ENCODE measurements at regions not wholly inside any gene's neighbourhood (a gene's known extent, or its start where the extent isn't known, plus 50 kb on each side); places are given as distances from the start of the nearest gene placed in this dataset.

GRCh38 chr10:4733843-4734224, 92.2 kb upstream of the AKR1E2 start:
- Mint-ChIP-seq H3K4me3 (ENCODE audit: unreplicated experiment) (no peak overlapping the region), H3K9me3 (ENCODE audit: unreplicated experiment) (no peaks in the 10 kb centered on the region), H3K27me3 (ENCODE audit: unreplicated experiment) (no peaks in the 10 kb centered on the region), H3K4me1 (ENCODE audit: unreplicated experiment) (peaks cover 14% of the 10 kb centered on the region), H3K27ac (ENCODE audit: unreplicated experiment) (no peak overlapping the region), H3K36me3 (ENCODE audit: unreplicated experiment) (no peaks in the 10 kb centered on the region)
- TF ChIP-seq CTCF (IDR thresholded peaks at IDR 0.05) = no peak
- no peak for DNase-seq (ENCODE audit: extremely low spot score, unreplicated experiment)

GRCh38 chr10:4733150-4733842, 92.7 kb upstream of the AKR1E2 start:
- TF ChIP-seq CTCF (IDR thresholded peaks at IDR 0.05) = no peak
- no peak for DNase-seq (ENCODE audit: extremely low spot score, unreplicated experiment)
- H3K9me3 Mint-ChIP-seq (ENCODE audit: unreplicated experiment) = no peaks in the 10 kb centered on the region
- H3K4me3 Mint-ChIP-seq (ENCODE audit: unreplicated experiment) = no peak overlapping the region
- no peaks in the 10 kb centered on the region for H3K36me3 Mint-ChIP-seq (ENCODE audit: unreplicated experiment)
- H3K27ac Mint-ChIP-seq (ENCODE audit: unreplicated experiment) = no peak overlapping the region
- H3K4me1 Mint-ChIP-seq (ENCODE audit: unreplicated experiment) = peaks cover 15% of the 10 kb centered on the region
- no peaks in the 10 kb centered on the region for H3K27me3 Mint-ChIP-seq (ENCODE audit: unreplicated experiment)

GRCh38 chr10:4730998-4731397, 95.0 kb upstream of the AKR1E2 start:
- Mint-ChIP-seq H3K27ac (ENCODE audit: unreplicated experiment) (no peak overlapping the region), H3K4me1 (ENCODE audit: unreplicated experiment) (peaks cover 17% of the 10 kb centered on the region), H3K4me3 (ENCODE audit: unreplicated experiment) (no peak overlapping the region), H3K36me3 (ENCODE audit: unreplicated experiment) (no peaks in the 10 kb centered on the region), H3K9me3 (ENCODE audit: unreplicated experiment) (no peaks in the 10 kb centered on the region), H3K27me3 (ENCODE audit: unreplicated experiment) (no peaks in the 10 kb centered on the region)
- TF ChIP-seq CTCF (IDR thresholded peaks at IDR 0.05) = no peak
- DNase-seq (ENCODE audit: extremely low spot score, unreplicated experiment) = no peak

GRCh38 chr10:4725917-4726606, 99.9 kb upstream of the AKR1E2 start:
- Mint-ChIP-seq H3K9me3 (ENCODE audit: unreplicated experiment) (no peaks in the 10 kb centered on the region), H3K27ac (ENCODE audit: unreplicated experiment) (peak overlapping the region; percentile 40), H3K4me3 (ENCODE audit: unreplicated experiment) (no peak overlapping the region), H3K27me3 (ENCODE audit: unreplicated experiment) (no peaks in the 10 kb centered on the region), H3K36me3 (ENCODE audit: unreplicated experiment) (no peaks in the 10 kb centered on the region), H3K4me1 (ENCODE audit: unreplicated experiment) (peaks cover 49% of the 10 kb centered on the region)
- no peak for TF ChIP-seq CTCF (IDR thresholded peaks at IDR 0.05)
- DNase-seq (ENCODE audit: extremely low spot score, unreplicated experiment) = no peak

GRCh38 chr10:4723860-4724259, 102.1 kb upstream of the AKR1E2 start:
- Mint-ChIP-seq H3K4me3 (ENCODE audit: unreplicated experiment) (no peak overlapping the region), H3K27me3 (ENCODE audit: unreplicated experiment) (no peaks in the 10 kb centered on the region), H3K27ac (ENCODE audit: unreplicated experiment) (no peak overlapping the region), H3K36me3 (ENCODE audit: unreplicated experiment) (peaks cover 2% of the 10 kb centered on the region), H3K9me3 (ENCODE audit: unreplicated experiment) (no peaks in the 10 kb centered on the region), H3K4me1 (ENCODE audit: unreplicated experiment) (peaks cover 44% of the 10 kb centered on the region)
- no peak for DNase-seq (ENCODE audit: extremely low spot score, unreplicated experiment)
- no peak for TF ChIP-seq CTCF (IDR thresholded peaks at IDR 0.05)

Data from osteocyte (in vitro differentiated cells).